Loucy (cell line): ENCODE measurements at regions not wholly inside any gene's neighbourhood (a gene's known extent, or its start where the extent isn't known, plus 50 kb on each side); places are given as distances from the start of the nearest gene placed in this dataset.

Source experiments
- H2AFZ ChIP-seq: fragments of 200-600 bp; sonication (generic); 2 replicates; pipeline ENCODE4 v1.6.0; 2016; ENCODE audit warnings: antibody characterized with exemption, mild to moderate bottlenecking, low read length, moderate library complexity
- H3F3A ChIP-seq: fragments of 200-600 bp; 2 replicates; pipeline ENCODE4 v1.6.0; 2016; ENCODE audit warnings: antibody characterized with exemption, low read depth, mild to moderate bottlenecking
- H3K27me3 ChIP-seq: fragments of 200-600 bp; sonication (generic); 2 replicates; pipeline ENCODE4 v1.6.1; 2014; ENCODE audit warnings: low read length, mild to moderate bottlenecking; ENCODE audit not compliant: insufficient read depth, poor library complexity, severe bottlenecking
- H3K36me3 ChIP-seq: fragments of 200-600 bp; sonication (generic); 2 replicates; pipeline ENCODE4 v1.6.1; 2016; ENCODE audit warnings: low read length; ENCODE audit not compliant: insufficient read depth
- H3K4me1 ChIP-seq: fragments of 200-600 bp; sonication (generic); 2 replicates; pipeline ENCODE4 v1.5.1; 2014; ENCODE audit warnings: low read length, mild to moderate bottlenecking; ENCODE audit not compliant: insufficient read depth, poor library complexity, severe bottlenecking
- H3K4me2 ChIP-seq: fragments of 200-600 bp; sonication (generic); 2 replicates; pipeline ENCODE4 v1.6.0; 2014; ENCODE audit warnings: antibody characterized with exemption, low read length, low read depth, mild to moderate bottlenecking; ENCODE audit not compliant: poor library complexity, severe bottlenecking
- H3K4me3 ChIP-seq: fragments of 200-600 bp; sonication (generic); 2 replicates; pipeline ENCODE4 v1.5.1; 2014; ENCODE audit warnings: low read length, mild to moderate bottlenecking, mixed read lengths; ENCODE audit not compliant: poor library complexity, severe bottlenecking
- H3K79me2 ChIP-seq: fragments of 200-600 bp; sonication (generic); 2 replicates; pipeline ENCODE4 v1.6.1; 2014; ENCODE audit warnings: low read length; ENCODE audit not compliant: insufficient read depth
- H3K9ac ChIP-seq: fragments of 200-600 bp; sonication (generic); 2 replicates; pipeline ENCODE4 v1.6.0; 2014; ENCODE audit warnings: mild to moderate bottlenecking, low read depth, low read length, moderate library complexity; ENCODE audit not compliant: poor library complexity, severe bottlenecking
- H3K9me2 ChIP-seq: fragments of 200-600 bp; sonication (generic); replicated peaks from 2 replicates; pipeline ENCODE4 v1.6.1; 2016; ENCODE audit warnings: low read depth, low read length, mixed read lengths
- H3K9me3 ChIP-seq: fragments of 200-600 bp; sonication (generic); 2 replicates; pipeline ENCODE4 v1.6.1; 2014; ENCODE audit warnings: mild to moderate bottlenecking, antibody characterized with exemption, low read length, low read depth; ENCODE audit not compliant: insufficient read depth
- H4K20me1 ChIP-seq: fragments of 200-600 bp; sonication (generic); 2 replicates; pipeline ENCODE4 v1.6.0; 2014; ENCODE audit warnings: antibody characterized with exemption, low read length, mild to moderate bottlenecking; ENCODE audit not compliant: insufficient read depth, poor library complexity, severe bottlenecking
- EZH2phosphoT487 ChIP-seq: fragments of 200-600 bp; IDR thresholded peaks from 2 replicates; pipeline ENCODE4 v1.6.1; 2018; ENCODE audit warnings: antibody characterized with exemption, mild to moderate bottlenecking, moderate library complexity, borderline replicate concordance
- TF ChIP-seq, protein P1 (sequence below): fragments of 200-600 bp; sonication (generic); conservative IDR thresholded peaks from 2 replicates; pipeline ENCODE4 v1.5.1; 2014; ENCODE audit warnings: mild to moderate bottlenecking, antibody characterized with exemption, low read length

GRCh38 chr19:31098836-31099235 is 250.4 kb downstream of the TSHZ3 start:
- no peak overlapping the region for H3K9ac ChIP-seq
- H4K20me1 ChIP-seq, result no peaks in the 10 kb centered on the region
- no peaks in the 10 kb centered on the region for H3K27me3 ChIP-seq
- no peaks in the 10 kb centered on the region; the same call in 1 of the 2 replicates for H3K9me3 ChIP-seq
- H3K36me3 ChIP-seq, result no peaks in the 10 kb centered on the region
- no peak overlapping the region for H3K4me3 ChIP-seq
- no peaks in the 10 kb centered on the region for H3F3A ChIP-seq
- no peaks in the 10 kb centered on the region for H3K9me2 ChIP-seq
- H3K79me2 ChIP-seq, result no peaks in the 10 kb centered on the region
- H3K4me2 ChIP-seq, result no peak overlapping the region
- TF ChIP-seq, protein P1, sequence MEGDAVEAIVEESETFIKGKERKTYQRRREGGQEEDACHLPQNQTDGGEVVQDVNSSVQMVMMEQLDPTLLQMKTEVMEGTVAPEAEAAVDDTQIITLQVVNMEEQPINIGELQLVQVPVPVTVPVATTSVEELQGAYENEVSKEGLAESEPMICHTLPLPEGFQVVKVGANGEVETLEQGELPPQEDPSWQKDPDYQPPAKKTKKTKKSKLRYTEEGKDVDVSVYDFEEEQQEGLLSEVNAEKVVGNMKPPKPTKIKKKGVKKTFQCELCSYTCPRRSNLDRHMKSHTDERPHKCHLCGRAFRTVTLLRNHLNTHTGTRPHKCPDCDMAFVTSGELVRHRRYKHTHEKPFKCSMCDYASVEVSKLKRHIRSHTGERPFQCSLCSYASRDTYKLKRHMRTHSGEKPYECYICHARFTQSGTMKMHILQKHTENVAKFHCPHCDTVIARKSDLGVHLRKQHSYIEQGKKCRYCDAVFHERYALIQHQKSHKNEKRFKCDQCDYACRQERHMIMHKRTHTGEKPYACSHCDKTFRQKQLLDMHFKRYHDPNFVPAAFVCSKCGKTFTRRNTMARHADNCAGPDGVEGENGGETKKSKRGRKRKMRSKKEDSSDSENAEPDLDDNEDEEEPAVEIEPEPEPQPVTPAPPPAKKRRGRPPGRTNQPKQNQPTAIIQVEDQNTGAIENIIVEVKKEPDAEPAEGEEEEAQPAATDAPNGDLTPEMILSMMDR, result no peak
- TF ChIP-seq EZH2phosphoT487, result no peak
- no peak overlapping the region for H2AFZ ChIP-seq
- H3K4me1 ChIP-seq, result no peaks in the 10 kb centered on the region

DNA sequence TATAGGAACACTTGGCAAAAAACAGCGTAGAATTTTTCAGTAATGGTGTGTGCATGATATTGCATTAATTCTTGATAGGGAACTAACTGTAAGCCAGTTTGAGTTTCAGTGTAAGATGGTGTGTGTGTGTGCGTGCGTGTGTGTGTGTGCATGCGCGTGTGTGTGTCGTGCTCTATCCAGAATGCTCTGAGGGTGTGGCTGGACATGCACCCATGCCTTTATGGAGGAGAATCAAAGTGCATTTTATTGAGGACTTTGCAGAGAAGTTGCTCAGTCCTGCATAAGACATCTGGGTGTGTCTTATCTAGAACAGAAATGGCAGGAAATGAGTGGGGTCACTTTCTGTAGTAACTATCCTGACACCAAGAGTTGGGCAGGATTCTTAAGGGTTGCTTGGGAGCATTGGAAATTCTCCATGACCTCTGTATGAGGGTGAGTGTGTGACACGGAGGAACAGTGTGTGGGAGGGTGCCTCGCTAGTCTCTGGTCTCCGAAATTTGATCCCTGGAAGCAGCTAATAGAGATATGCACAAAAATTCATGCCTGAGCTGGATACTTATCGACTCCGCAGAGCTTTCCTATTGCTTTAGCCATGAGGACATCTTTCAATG is 252.2 kb downstream of the TSHZ3 start:
- H3K4me2 ChIP-seq, result no peak overlapping the region
- no peaks in the 10 kb centered on the region for H3K4me1 ChIP-seq
- no peaks in the 10 kb centered on the region for H3K27me3 ChIP-seq
- H3K79me2 ChIP-seq, result no peaks in the 10 kb centered on the region
- no peaks in the 10 kb centered on the region for H3K9me2 ChIP-seq
- H3K4me3 ChIP-seq, result no peak overlapping the region
- H3F3A ChIP-seq, result no peaks in the 10 kb centered on the region
- no peaks in the 10 kb centered on the region for H3K36me3 ChIP-seq
- no peaks in the 10 kb centered on the region for H4K20me1 ChIP-seq
- no peak overlapping the region for H3K9ac ChIP-seq
- TF ChIP-seq EZH2phosphoT487, result no peak
- TF ChIP-seq, protein P1, result no peak
- no peak overlapping the region for H2AFZ ChIP-seq
- H3K9me3 ChIP-seq, result peaks cover 2% of the 10 kb centered on the region; the same call in 1 of the 2 replicates

DNA sequence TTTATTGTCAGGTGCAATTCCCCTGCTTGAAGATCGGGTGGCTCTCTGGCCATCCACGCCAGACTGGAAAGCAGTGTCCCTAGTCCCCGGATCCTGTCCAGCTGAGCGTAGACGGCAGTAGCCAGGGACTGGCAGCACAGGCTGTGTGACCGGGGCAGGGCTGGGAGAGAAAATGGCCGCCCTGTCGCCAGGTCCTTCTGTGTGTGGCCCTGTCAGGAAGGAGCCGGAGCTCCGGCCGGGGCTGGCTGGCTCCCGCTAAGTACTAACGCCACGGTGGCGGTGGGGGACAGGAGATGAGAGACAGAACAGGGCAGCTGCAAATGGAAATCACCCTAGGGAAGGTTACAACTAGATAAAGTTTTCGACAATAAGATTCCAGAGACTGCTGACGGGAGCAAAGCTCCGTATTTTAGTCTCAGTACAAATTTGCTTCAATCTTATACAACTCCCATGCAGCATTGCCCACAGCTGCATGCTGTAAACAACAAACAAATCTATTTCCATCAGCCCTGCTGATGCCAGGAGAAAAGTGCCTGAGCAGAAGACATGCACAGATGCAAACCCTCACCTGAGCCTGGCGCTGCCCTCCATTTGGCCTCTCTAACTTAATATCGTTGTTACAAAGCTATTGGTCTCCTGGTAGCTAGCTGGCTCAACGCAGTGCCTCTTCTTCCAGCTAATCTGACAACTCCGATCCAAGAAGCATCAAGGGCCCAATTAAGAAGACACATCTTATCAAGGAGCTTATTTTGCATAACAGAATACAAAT is 253.0 kb downstream of the TSHZ3 start:
- Histone ChIP-seq H3K36me3 (no peaks in the 10 kb centered on the region), H4K20me1 (no peaks in the 10 kb centered on the region), H3K4me1 (no peaks in the 10 kb centered on the region), H2AFZ (no peak overlapping the region), H3K9me3 (peaks cover 2% of the 10 kb centered on the region; the same call in 1 of the 2 replicates), H3K4me3 (no peak overlapping the region), H3F3A (no peaks in the 10 kb centered on the region), H3K27me3 (no peaks in the 10 kb centered on the region), H3K9ac (no peak overlapping the region), H3K4me2 (no peak overlapping the region), H3K9me2 (no peaks in the 10 kb centered on the region), H3K79me2 (no peaks in the 10 kb centered on the region)
- TF ChIP-seq, protein P1, result no peak
